Lower leg skin (tissue), 3 donors: ENCODE measurements at regions not wholly inside any gene's neighbourhood (a gene's known extent, or its start where the extent isn't known, plus 50 kb on each side); places are given as distances from the start of the nearest gene placed in this dataset.

Source experiments
- CTCF ChIP-seq, 3 donors: fragments of 450-650 bp; IDR thresholded peaks; one replicate each; pipeline ENCODE4 v1.5.1; 2016; ENCODE audit warnings: antibody characterized with exemption in 3 of 3, mild to moderate bottlenecking in 3 of 3, moderate library complexity in 2 of 3
- POLR2A ChIP-seq, 2 donors: fragments of 450-650 bp; IDR thresholded peaks; one replicate each; pipeline ENCODE4 v1.6.1; 2016 to 2017; ENCODE audit warnings: antibody characterized with exemption in 2 of 2, mild to moderate bottlenecking in 1 of 2, moderate library complexity in 1 of 2

GRCh38 chr5:74167930-74168315 lies 472.6 kb downstream of the ENC1 start:
- TF ChIP-seq POLR2A (IDR thresholded peaks at IDR 0.05), result no peak
- no peak for TF ChIP-seq CTCF (IDR thresholded peaks at IDR 0.05)
